OCI-LY1 (cell line): ENCODE measurements at regions not wholly inside any gene's neighbourhood (a gene's known extent, or its start where the extent isn't known, plus 50 kb on each side); places are given as distances from the start of the nearest gene placed in this dataset.
"Not testable (repeated sequence)": the region's sequence is repeated elsewhere in the genome, so short reads cannot be mapped to it uniquely, and the experiment has no call there.

Source experiments
- CTCF ChIP-seq: fragments of 200-600 bp; sonication (generic), shearing (Covaris generic); IDR thresholded peaks from 2 replicates; pipeline ENCODE4 v1.5.1; 2017; ENCODE audit warnings: mild to moderate bottlenecking, antibody characterized with exemption, low read length, moderate library complexity, mixed read lengths
- EZH2 ChIP-seq: fragments of 200-600 bp; sonication (generic), shearing (Covaris generic); IDR thresholded peaks from 2 replicates; pipeline ENCODE4 v1.8.0; 2017; ENCODE audit warnings: borderline replicate concordance, mixed run types, mild to moderate bottlenecking, antibody characterized with exemption, low read length, moderate library complexity, mixed read lengths

- not testable (repeated sequence) for TF ChIP-seq CTCF, EZH2
These were observed 4028.7 kb upstream of the TPTE start for GRCh38 chr21:6492691-6493090.
